HepG2 (cell line): ENCODE measurements at regions not wholly inside any gene's neighbourhood (a gene's known extent, or its start where the extent isn't known, plus 50 kb on each side); places are given as distances from the start of the nearest gene placed in this dataset.

Experiments
- ATAC-seq: fragments of 200-7000 bp; cut with Tn5 transposase; 3 replicates; pipeline ENCODE4 v1.9.1; 2020; ENCODE audit warnings: mild to moderate bottlenecking, moderate library complexity
- BruUV-seq: library from RNA; stranded (reverse); fragments of 400-500 nt; replicated peaks from 2 replicates; lab custom pipeline; 2021; lab: Mats Ljungman, UMichigan
- CTCF ChIA-PET: fragments of 300-600 bp; formaldehyde crosslinking; extraction: SDS; loops from one replicate; lab custom pipeline; 2021; ENCODE audit warnings: low total read pairs, inconsistent platforms, low intra/inter-chr PET ratio; lab: Yijun Ruan, JAX
- POLR2A ChIA-PET: fragments of 350-600 bp; sonication (Branson Sonifier 250); formaldehyde crosslinking; loops from one replicate; lab custom pipeline; 2020; ENCODE audit warnings: antibody characterized with exemption, inconsistent platforms; lab: Yijun Ruan, JAX
- DNase-seq: peaks from one replicate; pipeline ENCODE4 v3.0.0-alpha.2; 2015; ENCODE audit warnings: low spot score
- FAIRE-seq: peaks from 3 replicates; lab custom pipeline; 2011; peaks lifted over from hg19 to GRCh38; lab: Jason Lieb, UNC
- H2AFZ ChIP-seq: one replicate; pipeline ENCODE4 v1.6.1; 2011; ENCODE audit warnings: low read length, inconsistent platforms
- H3K27ac ChIP-seq: fragments of 300-600 bp; 3 replicates; pipeline ENCODE4 v1.8.0; 2011; ENCODE audit warnings: mixed run types, mild to moderate bottlenecking, mixed read lengths, low read length, inconsistent platforms; ENCODE audit not compliant: insufficient read depth; ENCODE audit errors: extremely low read length
- H3K27me3 ChIP-seq, 2 experiments: fragments of 200-600 bp in 1 of 2; 2 replicates in 1 of 2; 3 replicates in 1 of 2; pipeline versions ENCODE4 v1.6.0 to v1.8.0; 2011; ENCODE audit warnings: low read length in 2 of 2, mild to moderate bottlenecking in 2 of 2, moderate library complexity in 2 of 2, inconsistent platforms in 1 of 2; ENCODE audit not compliant: insufficient read depth in 2 of 2, control insufficient read depth in 1 of 2
- H3K36me3 ChIP-seq, 2 experiments: fragments of 200-600 bp in 1 of 2; replicated peaks in 1 of 2; 2 replicates in 1 of 2; 3 replicates in 1 of 2; pipeline versions ENCODE4 v1.5.1 to v1.8.0; 2011; ENCODE audit warnings: low read length in 2 of 2, inconsistent platforms in 1 of 2; ENCODE audit not compliant: insufficient read depth in 2 of 2, control insufficient read depth in 1 of 2
- H3K4me1 ChIP-seq: 2 replicates; pipeline ENCODE4 v1.5.1; 2012; ENCODE audit warnings: low read length, inconsistent platforms; ENCODE audit not compliant: insufficient read depth
- H3K4me2 ChIP-seq: 2 replicates; pipeline ENCODE4 v1.6.0; 2011; ENCODE audit warnings: low read depth, low read length, inconsistent platforms
- H3K4me3 ChIP-seq, 3 experiments: fragments of 200-600 bp in 1 of 3; sonication (generic), shearing (Covaris generic) in 1 of 3; replicated peaks in 1 of 3; 2 replicates each; pipeline ENCODE4 v1.5.1; 2011 to 2016; ENCODE audit warnings: low read length in 3 of 3, inconsistent platforms in 2 of 3, low read depth in 2 of 3, mild to moderate bottlenecking in 2 of 3, control low read depth in 1 of 3, mixed read lengths in 1 of 3; ENCODE audit not compliant: insufficient read depth in 1 of 3
- H3K79me2 ChIP-seq: one replicate; pipeline ENCODE4 v1.6.1; 2011; ENCODE audit warnings: low read length, inconsistent platforms; ENCODE audit not compliant: insufficient read depth
- H3K9ac ChIP-seq: 2 replicates; pipeline ENCODE4 v1.6.0; 2011; ENCODE audit warnings: mild to moderate bottlenecking, low read depth, low read length, inconsistent platforms; ENCODE audit not compliant: insufficient read depth
- H3K9me3 ChIP-seq: 2 replicates; pipeline ENCODE4 v1.5.1; 2012; ENCODE audit warnings: mild to moderate bottlenecking, low read length
- H4K20me1 ChIP-seq: 2 replicates; pipeline ENCODE4 v1.6.0; 2011; ENCODE audit warnings: inconsistent platforms, mild to moderate bottlenecking, low read length, moderate library complexity; ENCODE audit not compliant: insufficient read depth
- KDM5A ChIP-seq: fragments of 200-600 bp; sonication (generic); IDR thresholded peaks from 2 replicates; pipeline ENCODE4 v1.7.0; 2018; ENCODE audit warnings: antibody characterized with exemption, mild to moderate bottlenecking, low read length, borderline replicate concordance
- MYPOP ChIP-seq: sonication (generic); formaldehyde crosslinking; IDR thresholded peaks from 2 replicates; pipeline ENCODE4 v1.8.1; 2023; ENCODE audit warnings: mild to moderate bottlenecking, moderate library complexity, missing genetic modification reagents
- NCOA2 ChIP-seq: sonication (generic); formaldehyde crosslinking; IDR thresholded peaks from 2 replicates; pipeline ENCODE4 v1.8.0; 2022; ENCODE audit warnings: inconsistent platforms
- NFE2L2 ChIP-seq: fragments of 150-350 bp; IDR thresholded peaks from 2 replicates; pipeline ENCODE4 v1.6.1; 2014; ENCODE audit warnings: low read length
- WGBS: methylation state at CpG from one replicate; pipeline ENCODE4 v1.1.6; 2017; ENCODE audit warnings: low lambda C conversion rate; 5-methylcytosine and 5-hydroxymethylcytosine counted together
- in situ Hi-C: cut with HindIII; loops from 2 replicates; pipeline ENCODE4 v1.10.0; 2017; ENCODE audit warnings: low pct_unique_long_range_greater_than_20kb; ENCODE audit not compliant: extremely low pct_ligation_motif_present
- intact Hi-C: fragments of 100-400 bp; cut with micrococcal nuclease; formaldehyde crosslinking; loops from one replicate; pipeline ENCODE4 v1.10.0; 2022; ENCODE audit not compliant: unreplicated experiment
- TF ChIP-seq, protein P1 (sequence below): IDR thresholded peaks from 2 replicates; pipeline ENCODE4 v1.6.1; 2016; ENCODE audit warnings: low read depth, missing genetic modification reagents, missing compliant biosample characterization

DNA sequence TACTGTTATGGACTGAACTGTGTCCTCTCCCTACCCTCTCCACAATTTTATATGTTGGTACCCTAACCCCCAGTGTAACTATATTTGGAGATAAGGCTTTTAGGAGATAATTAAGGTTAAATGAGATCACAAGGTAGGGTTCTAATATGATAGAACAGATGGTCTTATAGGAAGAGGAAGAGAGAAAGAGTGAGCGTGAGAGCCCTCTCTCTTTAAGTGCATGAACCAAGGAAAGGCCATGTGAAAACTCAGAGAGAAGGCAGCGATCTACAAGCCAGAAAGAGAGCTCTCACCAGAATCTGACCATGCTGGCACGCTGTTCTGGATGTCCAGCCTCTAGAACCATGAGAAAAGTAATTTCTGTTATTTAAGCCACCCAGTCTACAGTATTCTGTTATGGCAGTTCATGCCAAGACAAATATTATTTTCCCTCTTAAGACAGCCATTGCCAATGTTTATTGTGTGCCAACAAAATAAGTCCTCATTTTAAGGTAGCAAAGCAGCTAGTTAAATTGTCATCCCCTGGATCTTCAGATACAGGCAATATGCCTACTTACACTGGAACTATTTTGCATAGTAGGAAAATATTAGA is 336.2 kb downstream of the MID1IP1 start:
- Histone ChIP-seq H3K4me2 (no peak overlapping the region), H3K9me3 (no peaks in the 10 kb centered on the region), H3K4me3 (no peak overlapping the region), H4K20me1 (no peaks in the 10 kb centered on the region), H2AFZ (no peak overlapping the region), H3K36me3 (no peaks in the 10 kb centered on the region), H3K9ac (no peak overlapping the region), H3K79me2 (no peaks in the 10 kb centered on the region), H3K27ac (no peak overlapping the region)
- DNase-seq (no peak), FAIRE-seq (no peak), ATAC-seq (no peak)
- no TSS peak for BruUV-seq
- ChIA-PET POLR2A (no interaction called here), CTCF (no interaction called here)
- 0% methylated on average over 3 of the region's 3 CpGs for WGBS
- in situ Hi-C loops: no loop called here
- intact Hi-C loops: no loop called here
- TF ChIP-seq NCOA2: no peak
- TF ChIP-seq KDM5A: no peak
- no peak for TF ChIP-seq MYPOP (CRISPR knock-in tag)
- no peak for TF ChIP-seq NFE2L2
- TF ChIP-seq, protein P1, sequence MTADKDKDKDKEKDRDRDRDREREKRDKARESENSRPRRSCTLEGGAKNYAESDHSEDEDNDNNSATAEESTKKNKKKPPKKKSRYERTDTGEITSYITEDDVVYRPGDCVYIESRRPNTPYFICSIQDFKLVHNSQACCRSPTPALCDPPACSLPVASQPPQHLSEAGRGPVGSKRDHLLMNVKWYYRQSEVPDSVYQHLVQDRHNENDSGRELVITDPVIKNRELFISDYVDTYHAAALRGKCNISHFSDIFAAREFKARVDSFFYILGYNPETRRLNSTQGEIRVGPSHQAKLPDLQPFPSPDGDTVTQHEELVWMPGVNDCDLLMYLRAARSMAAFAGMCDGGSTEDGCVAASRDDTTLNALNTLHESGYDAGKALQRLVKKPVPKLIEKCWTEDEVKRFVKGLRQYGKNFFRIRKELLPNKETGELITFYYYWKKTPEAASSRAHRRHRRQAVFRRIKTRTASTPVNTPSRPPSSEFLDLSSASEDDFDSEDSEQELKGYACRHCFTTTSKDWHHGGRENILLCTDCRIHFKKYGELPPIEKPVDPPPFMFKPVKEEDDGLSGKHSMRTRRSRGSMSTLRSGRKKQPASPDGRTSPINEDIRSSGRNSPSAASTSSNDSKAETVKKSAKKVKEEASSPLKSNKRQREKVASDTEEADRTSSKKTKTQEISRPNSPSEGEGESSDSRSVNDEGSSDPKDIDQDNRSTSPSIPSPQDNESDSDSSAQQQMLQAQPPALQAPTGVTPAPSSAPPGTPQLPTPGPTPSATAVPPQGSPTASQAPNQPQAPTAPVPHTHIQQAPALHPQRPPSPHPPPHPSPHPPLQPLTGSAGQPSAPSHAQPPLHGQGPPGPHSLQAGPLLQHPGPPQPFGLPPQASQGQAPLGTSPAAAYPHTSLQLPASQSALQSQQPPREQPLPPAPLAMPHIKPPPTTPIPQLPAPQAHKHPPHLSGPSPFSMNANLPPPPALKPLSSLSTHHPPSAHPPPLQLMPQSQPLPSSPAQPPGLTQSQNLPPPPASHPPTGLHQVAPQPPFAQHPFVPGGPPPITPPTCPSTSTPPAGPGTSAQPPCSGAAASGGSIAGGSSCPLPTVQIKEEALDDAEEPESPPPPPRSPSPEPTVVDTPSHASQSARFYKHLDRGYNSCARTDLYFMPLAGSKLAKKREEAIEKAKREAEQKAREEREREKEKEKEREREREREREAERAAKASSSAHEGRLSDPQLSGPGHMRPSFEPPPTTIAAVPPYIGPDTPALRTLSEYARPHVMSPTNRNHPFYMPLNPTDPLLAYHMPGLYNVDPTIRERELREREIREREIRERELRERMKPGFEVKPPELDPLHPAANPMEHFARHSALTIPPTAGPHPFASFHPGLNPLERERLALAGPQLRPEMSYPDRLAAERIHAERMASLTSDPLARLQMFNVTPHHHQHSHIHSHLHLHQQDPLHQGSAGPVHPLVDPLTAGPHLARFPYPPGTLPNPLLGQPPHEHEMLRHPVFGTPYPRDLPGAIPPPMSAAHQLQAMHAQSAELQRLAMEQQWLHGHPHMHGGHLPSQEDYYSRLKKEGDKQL (CRISPR knock-in tag): no peak
- TF ChIP-seq, all 625 proteins: peak for 0
- Histone ChIP-seq H3K4me1 (no peaks in the 10 kb centered on the region), H3K27me3 (no peaks in the 10 kb centered on the region)
